Renal cortex interstitium (tissue), 11 donors: ENCODE measurements at regions not wholly inside any gene's neighbourhood (a gene's known extent, or its start where the extent isn't known, plus 50 kb on each side); places are given as distances from the start of the nearest gene placed in this dataset.

Experiments
- DNase-seq, 11 donors: peaks; one replicate each; pipeline ENCODE4 v3.0.0-alpha.2; 2013; ENCODE audit warnings: low read depth in 9 of 11, low spot score in 4 of 11; ENCODE audit errors: extremely low read depth in 1 of 11

DNA sequence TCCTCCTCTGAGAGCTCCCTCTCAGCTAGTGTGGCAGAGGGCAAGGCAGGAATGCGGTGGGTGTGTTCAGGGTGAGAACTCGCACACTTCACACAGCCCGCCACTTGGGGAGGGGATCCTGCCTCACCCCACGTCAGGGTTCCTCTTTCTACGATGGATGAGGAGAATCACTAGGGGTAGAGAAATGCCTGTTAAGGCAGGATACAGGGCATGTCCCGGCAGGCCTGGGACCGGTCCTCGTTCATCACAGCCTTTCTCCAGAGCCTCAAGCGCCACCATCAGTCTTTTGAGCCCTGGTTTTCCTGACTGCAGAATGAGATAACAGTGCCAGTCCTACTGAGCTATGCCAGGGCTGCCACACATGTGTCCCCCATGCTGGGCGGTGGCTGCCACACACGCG, 546.7 kb upstream of the ADARB2 start:
- DNase-seq, result no peak

DNA sequence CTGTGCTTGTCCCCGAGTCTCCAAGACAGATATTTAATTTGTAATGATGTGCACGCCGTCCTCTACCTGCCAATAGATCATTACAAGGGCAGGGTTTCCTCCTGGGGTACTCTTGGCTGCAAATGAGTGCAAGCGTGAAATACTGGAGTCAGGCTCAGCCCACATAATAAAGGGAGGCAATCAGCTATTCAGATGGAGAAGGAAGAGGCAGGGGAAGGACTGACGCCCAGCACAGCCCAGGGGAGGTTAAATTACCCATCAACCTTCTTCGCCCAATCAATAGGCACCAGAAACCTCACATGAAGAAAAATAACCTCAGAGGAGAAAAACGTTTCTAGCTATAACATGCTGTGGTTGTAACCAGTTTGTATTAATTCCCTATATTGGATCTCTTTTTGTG, 544.9 kb upstream of the ADARB2 start:
- DNase-seq, result no peak

DNA sequence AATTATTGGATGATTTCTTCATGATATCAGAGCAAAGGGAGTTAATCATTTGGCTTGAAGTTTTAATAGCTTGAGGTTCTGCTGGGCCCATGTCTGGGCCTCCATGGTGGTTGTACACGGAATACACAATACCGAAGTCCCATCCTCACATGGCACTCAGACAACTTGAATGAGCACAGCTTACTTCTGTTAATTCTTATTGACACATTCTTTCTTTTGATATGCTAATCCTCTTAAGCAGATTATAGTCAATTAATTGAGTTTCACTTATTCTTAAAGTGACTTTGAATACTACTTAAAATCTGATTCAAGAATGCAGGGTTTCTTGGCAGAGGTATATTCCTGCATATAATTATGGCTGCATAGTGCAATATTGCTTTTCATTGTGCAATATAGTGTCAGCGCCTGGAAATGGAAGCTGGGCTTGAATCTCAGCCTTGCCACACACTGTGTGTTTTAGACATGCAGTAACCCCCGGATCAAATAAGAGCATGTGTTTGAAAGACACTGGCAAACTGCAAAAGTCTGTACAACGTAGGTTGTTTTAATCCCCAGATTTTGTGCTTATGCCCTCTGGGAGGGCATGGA, 543.5 kb upstream of the ADARB2 start:
- no peak for DNase-seq

DNA sequence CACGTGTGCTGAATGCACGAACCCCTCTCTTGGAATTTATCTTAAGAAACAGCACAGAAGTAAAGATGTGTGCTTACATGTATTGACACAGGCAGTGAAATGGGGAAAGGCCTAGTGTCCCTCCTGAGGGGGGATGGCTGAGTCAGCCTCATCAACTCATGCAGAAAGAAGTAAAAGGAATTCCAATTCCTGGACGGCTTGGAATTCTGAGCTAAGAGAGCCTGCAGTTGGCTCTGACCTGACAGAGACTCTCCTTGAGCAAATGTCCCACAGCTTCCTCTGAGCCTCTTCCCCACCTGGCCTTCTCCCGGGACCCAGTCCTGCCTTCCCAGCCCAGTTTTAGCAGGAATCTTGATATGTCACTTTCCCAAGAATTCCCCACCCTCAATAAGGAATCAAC, 542.4 kb upstream of the ADARB2 start:
- no peak for DNase-seq

DNA sequence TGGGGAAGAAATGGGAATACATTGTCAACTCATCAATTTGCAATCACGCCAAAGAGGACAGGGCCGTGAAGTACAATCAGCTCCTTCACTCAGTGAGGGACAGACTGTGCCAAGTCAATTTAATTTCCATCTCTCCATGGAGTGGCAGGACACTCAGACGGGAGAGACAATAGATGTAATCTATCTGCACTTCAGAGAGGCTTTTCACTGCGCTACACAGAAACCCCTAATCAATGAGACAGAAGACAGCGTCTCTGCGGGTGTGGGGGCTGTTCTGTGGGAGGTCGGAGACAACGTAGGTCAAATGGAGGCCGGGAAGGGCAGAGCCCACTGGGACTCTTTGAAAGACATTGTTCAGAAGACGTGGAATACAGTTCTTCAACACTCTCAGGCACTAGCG, 541.0 kb upstream of the ADARB2 start:
- DNase-seq, result no peak

DNA sequence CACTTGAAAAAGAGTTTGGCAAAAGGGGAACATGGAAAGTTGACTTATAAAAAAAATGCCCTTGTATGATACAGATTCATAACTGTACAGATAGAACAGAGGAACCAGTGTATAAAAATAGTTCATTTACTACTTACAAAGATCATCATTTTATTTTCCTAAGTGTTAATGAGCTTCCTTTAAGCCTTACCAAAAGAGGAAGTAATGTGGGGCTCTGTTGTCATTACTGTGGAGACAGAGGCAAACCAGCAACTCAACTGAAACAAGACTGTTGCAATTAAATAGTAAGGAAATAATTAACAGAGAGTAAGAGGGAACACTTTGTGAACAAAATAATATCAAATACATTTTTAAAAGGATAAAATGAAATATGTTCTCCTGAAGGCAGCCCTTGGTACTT, 526.2 kb upstream of the ADARB2 start:
- no peak for DNase-seq

DNA sequence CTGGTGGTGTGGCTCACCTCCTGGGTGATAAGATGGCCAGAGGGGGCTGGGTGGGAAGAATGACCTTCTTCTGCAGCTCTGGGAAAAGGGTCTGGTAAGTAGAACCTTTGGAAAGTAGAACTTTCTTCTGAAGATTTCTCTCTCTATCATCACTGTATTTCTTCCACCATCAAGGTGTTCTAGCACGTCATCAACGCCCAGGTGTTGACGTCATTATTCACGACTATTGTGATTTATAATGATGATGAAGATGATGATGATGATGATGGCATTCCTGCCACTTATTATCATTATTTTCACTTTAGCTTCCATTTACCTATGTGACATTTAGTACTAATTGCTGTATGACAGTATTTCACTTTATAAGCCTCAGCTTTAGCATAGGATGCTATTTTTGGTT, 525.6 kb upstream of the ADARB2 start:
- DNase-seq, result no peak

DNA sequence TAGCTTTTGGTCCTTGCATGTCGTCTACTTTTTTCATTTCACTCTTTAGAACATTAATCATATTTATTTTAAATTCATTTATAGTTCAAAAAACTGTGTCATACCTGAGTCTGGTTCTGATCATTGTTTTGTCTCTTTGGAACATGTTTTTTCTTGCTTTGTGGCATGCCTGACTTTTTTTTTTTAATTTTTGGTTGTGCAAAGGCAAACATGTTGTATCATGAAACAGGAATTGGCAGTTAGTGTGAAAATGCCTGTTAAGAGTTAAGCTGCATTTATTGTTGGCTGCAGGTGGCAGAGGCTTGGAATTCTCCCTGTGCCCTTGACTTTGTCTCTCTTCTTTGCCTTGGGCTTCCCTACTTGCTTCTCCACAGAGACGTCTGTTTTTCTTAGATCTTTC, 525.0 kb upstream of the ADARB2 start:
- DNase-seq, result no peak

DNA sequence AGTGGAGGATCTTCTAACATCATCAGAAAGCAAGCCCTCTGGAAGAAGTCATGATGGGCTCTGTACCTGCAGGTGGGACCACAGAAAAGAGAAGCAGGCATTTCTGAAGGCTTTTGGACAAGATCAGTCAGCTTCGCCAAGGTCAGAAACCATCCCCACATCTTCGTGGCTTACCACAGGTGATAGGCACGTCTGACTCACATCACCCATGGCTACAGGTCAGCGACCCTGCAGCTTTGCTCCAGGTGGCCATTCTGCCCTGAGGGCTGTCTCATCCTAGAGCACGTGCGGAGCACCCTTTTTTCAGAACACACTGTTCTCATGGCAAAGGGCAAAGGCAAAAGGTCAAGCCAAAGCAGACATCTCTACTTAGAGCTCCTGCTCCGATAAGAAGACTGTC, 518.9 kb upstream of the ADARB2 start:
- no peak for DNase-seq

DNA sequence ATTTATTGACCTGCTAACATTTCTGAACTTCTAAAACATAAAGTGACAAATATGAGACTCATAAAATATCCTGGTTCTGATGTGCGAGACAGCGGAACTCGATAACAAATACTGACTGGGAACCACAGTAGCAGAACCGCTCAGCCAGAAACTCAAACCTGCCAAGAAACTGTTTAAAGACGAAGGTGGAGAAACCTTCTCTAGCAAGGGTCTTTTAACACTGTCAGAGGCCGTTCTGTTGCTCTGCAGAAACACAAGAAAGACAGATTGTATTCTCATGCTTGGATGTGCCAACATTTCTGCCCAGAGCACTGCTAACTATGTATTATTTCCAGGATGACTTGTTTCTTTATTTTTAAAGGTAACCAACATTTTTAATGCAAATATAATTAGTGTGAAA, 514.8 kb upstream of the ADARB2 start:
- peak in 1 of 11 donors; percentile 19 for DNase-seq

DNA sequence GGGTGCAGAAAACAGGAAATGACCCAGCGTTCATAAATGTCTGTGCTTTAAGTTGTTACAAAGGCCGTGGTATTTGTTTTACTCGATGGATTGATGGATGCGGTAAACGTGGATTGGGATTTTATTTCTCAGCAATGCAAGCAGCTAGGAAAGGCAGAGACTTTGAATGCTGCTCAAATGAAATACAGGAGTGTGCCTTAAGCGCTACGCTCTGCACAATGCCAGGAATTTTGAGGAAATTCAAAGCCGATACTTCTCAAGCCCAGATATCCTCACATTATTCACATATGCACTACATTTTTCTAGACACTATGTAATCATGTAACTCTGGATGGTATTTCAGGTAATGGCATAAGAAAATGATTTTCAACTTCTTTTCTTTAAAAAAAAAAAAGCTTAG, 514.3 kb upstream of the ADARB2 start:
- DNase-seq, result peak in 1 of 11 donors; percentile 18

DNA sequence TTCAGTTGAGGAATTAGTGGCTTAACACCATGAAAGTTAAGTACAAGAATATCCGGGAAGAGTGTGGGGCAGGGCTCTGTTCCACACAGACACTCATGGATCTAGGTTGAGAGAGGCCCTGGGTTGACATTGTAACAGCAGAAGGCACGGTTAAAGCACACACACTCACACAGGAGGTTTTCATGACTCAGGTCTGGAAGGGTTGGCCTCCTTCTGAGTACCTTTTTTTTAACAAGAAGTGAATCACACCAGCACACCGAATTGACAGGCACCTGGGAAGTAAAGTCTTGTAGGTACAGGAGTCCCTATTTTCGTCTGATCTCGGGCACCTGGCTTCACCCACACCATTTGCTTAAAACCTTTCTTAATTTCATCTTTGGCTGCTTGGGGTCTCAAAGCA, 509.4 kb upstream of the ADARB2 start:
- no peak for DNase-seq

DNA sequence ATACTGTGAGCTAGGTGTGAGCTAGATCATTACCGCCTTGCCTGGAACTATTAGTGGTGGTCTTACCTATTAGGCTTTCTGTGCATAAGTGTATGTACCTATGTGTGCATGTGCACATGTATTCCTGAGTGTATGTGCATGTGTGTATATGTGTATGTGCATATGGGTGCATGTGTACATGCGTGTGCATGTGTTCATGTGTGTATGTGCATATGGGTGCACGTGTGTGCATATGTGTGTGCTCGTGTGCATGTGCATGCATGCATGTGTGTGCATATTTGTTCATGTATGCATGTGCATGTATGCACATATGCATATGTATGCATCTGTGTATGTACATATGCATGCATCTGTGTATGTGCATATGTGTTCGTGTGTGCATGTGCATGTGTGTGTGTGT, 508.3 kb upstream of the ADARB2 start:
- no peak for DNase-seq

DNA sequence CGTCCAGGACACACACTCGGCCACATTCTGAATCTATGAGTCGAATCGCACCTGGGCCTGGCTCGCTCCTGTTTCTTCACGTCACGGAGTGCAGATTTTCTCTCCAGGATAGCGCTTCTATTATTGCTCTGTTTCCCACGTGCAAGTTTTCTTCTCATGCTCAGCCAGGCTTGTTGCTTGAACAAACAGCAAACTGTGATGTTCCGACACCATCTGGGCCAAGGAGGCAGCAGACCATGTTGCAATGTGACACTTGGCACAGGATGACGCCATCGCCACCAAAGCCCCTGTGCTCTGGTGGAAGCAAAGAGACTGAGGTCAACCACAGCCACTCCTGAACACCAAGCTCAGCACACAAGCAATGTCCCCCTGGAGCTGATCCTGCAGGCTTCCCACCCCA, 507.1 kb upstream of the ADARB2 start:
- DNase-seq, result no peak

DNA sequence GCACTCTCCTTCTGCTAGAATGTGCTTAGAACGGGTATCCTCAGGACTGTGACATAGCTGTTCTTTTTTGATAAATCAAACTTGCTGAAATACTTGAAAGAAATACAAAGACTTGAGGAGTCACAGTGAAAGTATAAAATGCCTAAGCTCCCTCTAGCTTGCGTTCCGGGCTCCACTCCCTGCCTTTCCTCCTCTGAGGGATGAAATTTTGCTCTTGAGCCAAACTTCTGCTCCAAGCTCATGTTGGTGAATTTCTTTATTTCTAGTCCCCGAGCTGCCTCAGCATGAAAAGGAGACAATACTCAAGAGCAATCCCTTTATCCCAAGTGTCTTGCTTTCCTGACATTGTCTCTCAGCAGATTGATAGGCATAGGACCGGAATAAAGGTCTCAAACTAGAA, 499.6 kb upstream of the ADARB2 start:
- no peak for DNase-seq

DNA sequence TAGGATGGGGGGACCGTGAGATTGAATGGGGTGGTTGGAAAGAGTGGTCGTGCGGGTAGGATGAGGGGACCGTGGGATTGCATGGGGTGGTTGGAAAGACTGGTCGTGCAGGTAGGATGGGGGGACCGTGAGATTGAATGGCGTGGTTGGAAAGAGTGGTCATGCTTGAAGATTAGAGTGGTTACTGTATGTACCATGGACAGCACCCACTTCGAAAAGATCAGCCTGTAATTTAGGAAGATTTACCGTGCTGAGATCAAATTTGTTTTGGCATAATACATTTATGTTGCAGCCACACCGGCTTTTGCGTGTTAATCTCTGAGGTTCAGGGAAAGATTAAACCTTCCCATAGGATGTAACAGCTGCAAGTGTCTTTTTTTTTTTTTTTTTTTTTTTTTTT, 495.2 kb upstream of the ADARB2 start:
- DNase-seq, result no peak

DNA sequence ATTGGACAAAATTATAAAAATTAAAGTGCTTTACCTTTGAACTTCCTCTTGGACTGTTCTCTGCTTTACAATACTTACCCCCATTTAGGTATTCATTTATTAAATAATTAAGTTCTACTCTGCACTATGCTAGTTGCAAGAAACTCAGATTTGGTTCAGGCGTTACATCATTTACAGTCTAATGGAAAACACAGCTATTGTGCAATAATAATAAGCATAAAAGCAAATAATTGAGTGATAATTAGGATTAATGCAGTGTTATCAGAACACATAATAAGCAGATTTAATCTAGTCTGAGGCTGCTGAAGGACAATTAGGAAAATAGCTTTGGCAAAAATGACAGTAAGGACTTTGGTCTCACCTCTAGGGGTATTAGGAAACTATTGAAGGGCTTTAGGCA, 493.2 kb upstream of the ADARB2 start:
- DNase-seq, result no peak

DNA sequence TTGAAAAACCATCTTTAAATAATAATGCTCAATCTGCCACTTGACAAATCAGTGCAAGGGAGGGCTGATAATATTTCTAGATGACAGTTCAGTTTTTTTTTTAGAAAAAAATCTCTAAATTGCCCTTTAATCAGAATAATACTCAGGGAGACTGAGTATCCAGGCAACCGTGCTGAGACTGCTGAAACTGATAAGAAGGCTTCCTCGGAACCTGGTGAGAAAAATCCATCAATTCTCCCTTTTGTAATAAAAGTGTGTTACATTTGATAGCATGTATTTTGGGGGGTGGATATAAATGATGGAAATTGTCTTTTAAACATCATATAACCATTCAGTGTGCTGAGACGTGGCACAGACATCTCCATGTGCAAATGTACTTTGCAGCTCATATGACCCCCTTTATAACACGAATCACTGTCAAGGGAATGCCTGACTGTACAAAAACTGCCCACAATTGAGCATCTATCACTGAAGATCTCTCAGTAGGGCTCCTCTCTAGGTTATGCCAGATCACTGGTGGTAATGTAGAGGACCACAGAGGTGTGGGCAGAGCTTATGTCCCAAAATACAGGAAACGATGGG, 491.1 kb upstream of the ADARB2 start:
- DNase-seq, result no peak

DNA sequence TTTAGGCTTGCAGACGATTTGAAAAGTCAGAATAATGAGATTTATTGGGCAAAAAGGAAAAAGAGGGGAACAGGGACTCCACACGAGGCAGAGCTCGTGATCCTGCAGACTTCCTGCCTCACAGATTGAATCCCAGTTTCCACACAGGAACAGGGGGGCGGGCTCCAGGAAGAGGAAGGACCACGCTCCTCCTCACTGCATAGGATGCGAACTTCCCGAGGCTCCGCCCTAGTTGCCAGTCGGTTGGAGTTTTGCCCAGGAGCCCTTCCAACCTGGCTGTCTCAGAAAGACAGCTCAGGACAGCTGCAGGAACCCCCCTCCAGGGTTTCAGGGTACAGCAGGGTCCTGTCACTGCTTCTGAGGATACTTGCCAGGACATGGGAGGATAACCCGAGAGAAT, 488.3 kb upstream of the ADARB2 start:
- DNase-seq, result no peak

DNA sequence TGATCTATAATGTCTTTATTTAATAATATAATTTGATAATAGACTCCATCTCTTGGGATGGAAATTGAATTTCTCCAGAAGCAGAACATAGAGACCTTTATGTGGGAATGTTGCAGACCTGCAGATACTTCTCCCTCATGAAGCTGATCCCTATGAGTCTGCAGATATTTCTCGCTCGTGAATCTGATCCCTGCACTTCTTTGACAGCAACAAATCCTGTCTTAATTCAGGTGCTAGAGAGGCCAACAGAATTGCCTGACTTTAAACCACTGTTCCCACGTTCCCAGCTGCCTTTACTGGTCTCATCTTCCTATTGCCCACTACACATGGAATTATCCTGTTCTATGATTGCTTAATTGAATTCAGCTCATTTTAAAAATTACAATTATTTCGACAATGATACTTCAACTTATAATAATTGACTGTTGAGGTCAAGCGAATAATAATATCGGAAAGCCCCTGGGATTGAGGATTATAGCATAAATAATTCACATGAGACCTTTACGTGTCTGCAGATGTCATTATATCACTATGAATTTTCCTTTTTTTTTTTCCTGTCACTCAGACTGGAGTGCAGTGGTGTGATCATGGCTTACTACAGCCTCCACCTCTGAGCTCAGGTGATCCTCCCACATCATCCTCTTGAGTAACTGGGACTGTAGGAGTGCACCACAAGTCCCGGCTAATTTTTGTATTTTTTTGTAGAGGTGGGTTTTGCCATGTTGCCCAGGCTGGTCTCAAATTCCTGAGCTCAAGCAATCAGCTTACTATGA, 486.4 kb upstream of the ADARB2 start:
- DNase-seq, result no peak

DNA sequence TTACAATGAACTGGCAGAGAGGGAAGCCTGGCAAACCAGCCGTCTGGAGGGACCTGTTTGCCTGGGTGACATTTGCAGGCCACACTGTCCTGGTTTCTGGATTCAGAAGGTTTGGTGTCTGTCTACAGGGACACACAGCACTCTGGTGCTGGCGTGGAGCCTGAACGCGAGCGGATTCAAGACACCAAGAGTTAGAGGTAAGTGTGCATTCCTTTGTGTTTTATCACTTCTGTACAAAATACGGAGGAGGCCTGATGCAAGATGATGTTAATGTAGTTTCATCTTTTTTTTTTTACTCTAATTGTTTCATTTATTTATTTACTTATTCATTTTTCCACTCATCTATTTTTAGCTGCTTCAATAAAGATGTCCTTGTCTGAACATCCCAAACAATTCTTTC, 485.3 kb upstream of the ADARB2 start:
- no peak for DNase-seq
